Gastrocnemius medialis (tissue), 4 donors: ENCODE measurements at regions not wholly inside any gene's neighbourhood (a gene's known extent, or its start where the extent isn't known, plus 50 kb on each side); places are given as distances from the start of the nearest gene placed in this dataset.
"Not testable (repeated sequence)": the region's sequence is repeated elsewhere in the genome, so short reads cannot be mapped to it uniquely, and the experiment has no call there.

Experiments
- ATAC-seq, 2 donors: fragments of 150-250 bp; one replicate each; pipeline ENCODE4 v1.9.1; 2016
- DNase-seq, 2 donors: peaks; one replicate each; pipeline ENCODE4 v3.0.0-alpha.2; 2019
- H3K27ac ChIP-seq, 4 donors: fragments of 200-600 bp; sonication (generic); 1 replicate in 1 of 4; 2 replicates in 3 of 4; pipeline ENCODE4 v1.5.1; 2016 to 2018; ENCODE audit warnings: mild to moderate bottlenecking in 2 of 4, moderate library complexity in 1 of 4
- H3K27me3 ChIP-seq, 3 donors: fragments of 200-600 bp; sonication (generic) in 2 of 3; 1 replicate in 1 of 3; 2 replicates in 2 of 3; pipeline versions ENCODE4 v1.5.1 to v1.6.0; 2016 to 2019; ENCODE audit warnings: mild to moderate bottlenecking in 1 of 3, moderate library complexity in 1 of 3
- H3K36me3 ChIP-seq, 2 donors: fragments of 200-600 bp; sonication (generic) in 1 of 2; one replicate each; pipeline ENCODE4 v1.5.1; 2017 to 2018
- H3K4me1 ChIP-seq, 2 donors: fragments of 200-600 bp; sonication (generic) in 1 of 2; one replicate each; pipeline ENCODE4 v1.5.1; 2016 to 2017; ENCODE audit warnings: mild to moderate bottlenecking in 2 of 2
- H3K4me3 ChIP-seq, 4 donors: fragments of 200-600 bp; sonication (generic) in 3 of 4; 1 replicate in 1 of 4; 2 replicates in 3 of 4; pipeline ENCODE4 v1.5.1; 2016 to 2019; ENCODE audit warnings: mild to moderate bottlenecking in 2 of 4
- H3K9me3 ChIP-seq, 3 donors: fragments of 200-600 bp; sonication (generic) in 2 of 3; 1 replicate in 1 of 3; 2 replicates in 2 of 3; pipeline ENCODE4 v1.5.1; 2016 to 2019
- POLR2A ChIP-seq, 2 donors: fragments of 450-650 bp; IDR thresholded peaks; one replicate each; pipeline ENCODE4 v1.6.1; 2017; ENCODE audit warnings: antibody characterized with exemption in 2 of 2, mild to moderate bottlenecking in 2 of 2, moderate library complexity in 2 of 2
- in situ Hi-C, 4 donors: fragments of 200-750 bp; cut with MboI; loops; one replicate each; pipeline versions ENCODE4 v1.15.0 to v1.8.0; 2017; ENCODE audit warnings: low sequenced_read_pairs in 4 of 4
- intact Hi-C: fragments of 100-400 bp; cut with DNase I; formaldehyde crosslinking; loops from one replicate; pipeline ENCODE4 v1.15.1; 2023; ENCODE audit warnings: low total_unique reads
- TF ChIP-seq, protein P1 (sequence below), 5 experiments: fragments of 450-650 bp in 3 of 5; fragments of 200-600 bp in 2 of 5; sonication (generic) in 2 of 5; IDR thresholded peaks in 4 of 5; conservative IDR thresholded peaks in 1 of 5; 1 replicate in 4 of 5; 2 replicates in 1 of 5; pipeline ENCODE4 v1.5.1; 2016 to 2019; ENCODE audit warnings: antibody characterized with exemption in 5 of 5, mild to moderate bottlenecking in 3 of 5, moderate library complexity in 3 of 5

- intact Hi-C loops, H3K4me3 ChIP-seq, ATAC-seq, H3K36me3 ChIP-seq, in situ Hi-C loops, H3K27ac ChIP-seq, DNase-seq, H3K27me3 ChIP-seq, H3K9me3 ChIP-seq, H3K4me1 ChIP-seq: not testable (repeated sequence)
Measured at GRCh38 chr17:68169165-68169821, 78.5 kb upstream of the AMZ2 start.

DNA sequence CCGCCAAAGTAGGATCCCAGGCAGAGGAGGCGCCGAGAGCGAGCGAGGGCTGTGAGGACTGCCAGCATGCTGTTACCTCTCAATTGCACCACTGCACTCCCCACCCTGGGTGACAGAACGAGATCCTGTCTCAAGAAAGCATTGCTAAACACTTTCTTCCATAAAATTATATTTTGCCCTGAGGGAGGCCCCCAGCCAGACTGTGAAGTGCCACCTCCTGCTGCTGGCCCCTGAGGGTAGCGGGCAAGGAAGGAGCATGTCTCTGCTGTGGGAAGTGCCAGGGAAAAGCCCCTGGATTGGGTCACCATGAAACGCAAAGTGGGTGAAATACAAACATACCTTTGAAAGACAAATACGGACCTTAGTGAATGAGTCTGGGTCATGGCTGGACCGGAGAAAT, 78.0 kb upstream of the AMZ2 start:
- H3K36me3 ChIP-seq = no peaks in the 10 kb centered on the region
- H3K27ac ChIP-seq = no peak overlapping the region
- no peaks in the 10 kb centered on the region for H3K9me3 ChIP-seq
- TF ChIP-seq, protein P1, sequence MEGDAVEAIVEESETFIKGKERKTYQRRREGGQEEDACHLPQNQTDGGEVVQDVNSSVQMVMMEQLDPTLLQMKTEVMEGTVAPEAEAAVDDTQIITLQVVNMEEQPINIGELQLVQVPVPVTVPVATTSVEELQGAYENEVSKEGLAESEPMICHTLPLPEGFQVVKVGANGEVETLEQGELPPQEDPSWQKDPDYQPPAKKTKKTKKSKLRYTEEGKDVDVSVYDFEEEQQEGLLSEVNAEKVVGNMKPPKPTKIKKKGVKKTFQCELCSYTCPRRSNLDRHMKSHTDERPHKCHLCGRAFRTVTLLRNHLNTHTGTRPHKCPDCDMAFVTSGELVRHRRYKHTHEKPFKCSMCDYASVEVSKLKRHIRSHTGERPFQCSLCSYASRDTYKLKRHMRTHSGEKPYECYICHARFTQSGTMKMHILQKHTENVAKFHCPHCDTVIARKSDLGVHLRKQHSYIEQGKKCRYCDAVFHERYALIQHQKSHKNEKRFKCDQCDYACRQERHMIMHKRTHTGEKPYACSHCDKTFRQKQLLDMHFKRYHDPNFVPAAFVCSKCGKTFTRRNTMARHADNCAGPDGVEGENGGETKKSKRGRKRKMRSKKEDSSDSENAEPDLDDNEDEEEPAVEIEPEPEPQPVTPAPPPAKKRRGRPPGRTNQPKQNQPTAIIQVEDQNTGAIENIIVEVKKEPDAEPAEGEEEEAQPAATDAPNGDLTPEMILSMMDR (IDR thresholded peaks at IDR 0.05 in 4 of 5, conservative IDR thresholded peaks at IDR 0.05 in 1 of 5) = no peak
- TF ChIP-seq POLR2A (IDR thresholded peaks at IDR 0.05) = no peak
- in situ Hi-C loops (loop anchor here (5.0 to 10.0 kb wide), 2 partner anchors 295 to 297 kb away; no protein-coding TSS in a partner anchor), intact Hi-C loops (no loop called here)
- no peaks in the 10 kb centered on the region for H3K4me1 ChIP-seq
- DNase-seq (no peak), ATAC-seq (no peak)
- no peak overlapping the region for H3K4me3 ChIP-seq
- no peaks in the 10 kb centered on the region for H3K27me3 ChIP-seq

DNA sequence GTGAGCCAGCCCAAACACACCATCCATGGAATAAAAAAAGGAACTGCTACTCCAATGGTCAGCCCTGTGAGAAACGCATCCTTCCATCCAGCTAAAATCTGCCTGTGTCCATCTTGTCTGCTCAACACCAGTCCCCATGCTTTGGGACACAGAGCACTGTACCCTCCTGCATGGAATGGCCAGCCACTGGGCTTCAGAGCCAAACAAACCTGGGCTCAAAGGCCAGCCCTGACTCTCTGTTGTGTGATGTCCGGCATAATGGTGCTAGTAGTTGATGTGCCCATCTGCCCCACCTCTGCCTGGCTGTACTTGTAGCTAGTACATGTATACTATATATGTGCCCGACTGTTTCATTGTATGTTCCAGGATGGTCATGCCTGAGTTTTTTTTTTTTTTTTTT, 77.6 kb upstream of the AMZ2 start:
- TF ChIP-seq POLR2A (IDR thresholded peaks at IDR 0.05) = no peak
- TF ChIP-seq, protein P1 (IDR thresholded peaks at IDR 0.05 in 4 of 5, conservative IDR thresholded peaks at IDR 0.05 in 1 of 5) = no peak
- Histone ChIP-seq H3K27me3 (no peaks in the 10 kb centered on the region), H3K4me1 (no peaks in the 10 kb centered on the region), H3K4me3 (no peak overlapping the region), H3K9me3 (no peaks in the 10 kb centered on the region), H3K36me3 (no peaks in the 10 kb centered on the region), H3K27ac (no peak overlapping the region)
- DNase-seq = no peak
- intact Hi-C loops (no loop called here), in situ Hi-C loops (loop anchor here (5.0 to 10.0 kb wide), 2 partner anchors 295 to 297 kb away; no protein-coding TSS in a partner anchor)
- no peak for ATAC-seq

DNA sequence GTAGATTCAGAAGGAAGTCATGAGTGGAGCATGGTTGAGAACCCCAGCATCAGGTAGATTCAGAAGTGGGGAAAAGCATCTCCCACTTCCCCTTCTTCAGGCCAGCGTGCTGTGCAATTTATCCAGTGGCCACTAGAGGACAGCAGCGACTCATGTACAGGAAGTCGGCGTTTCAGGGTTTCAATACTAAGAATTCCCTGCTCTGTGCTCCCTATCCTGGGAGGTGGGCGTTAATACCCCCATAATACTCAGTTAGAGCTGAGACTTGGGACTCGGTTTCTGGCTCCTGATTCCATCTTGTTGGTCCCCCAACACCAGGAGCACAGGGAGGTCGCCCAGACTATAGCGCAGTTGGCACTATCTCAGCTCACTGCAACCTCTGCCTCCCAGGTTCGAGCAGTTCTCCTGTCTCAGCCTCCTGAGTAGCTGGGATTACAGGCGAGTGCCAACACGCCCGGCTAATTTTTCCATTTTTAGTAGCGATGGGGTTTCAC, 75.3 kb upstream of the AMZ2 start:
- H3K4me3 ChIP-seq = no peak overlapping the region
- no peaks in the 10 kb centered on the region for H3K36me3 ChIP-seq
- H3K9me3 ChIP-seq = no peaks in the 10 kb centered on the region

DNA sequence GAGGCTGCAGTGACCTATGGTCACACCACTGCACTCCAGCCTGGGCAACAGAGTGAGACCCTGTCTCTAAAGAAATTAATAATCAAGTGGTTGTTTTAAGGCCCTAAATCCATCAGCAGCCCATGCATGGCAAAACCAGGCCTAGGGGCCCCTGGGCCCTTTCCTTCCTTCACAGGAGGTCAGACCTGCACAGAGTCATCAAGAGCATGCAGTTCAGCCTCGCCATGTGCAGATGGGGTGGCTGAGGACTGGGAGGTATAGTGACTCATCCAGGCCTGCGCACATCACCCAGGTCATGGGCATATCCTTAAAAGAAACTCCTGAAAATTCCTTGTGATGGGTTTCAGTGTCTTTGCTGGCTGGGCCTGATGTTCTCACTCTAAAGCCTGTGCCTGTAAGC, 72.4 kb upstream of the AMZ2 start:
- ATAC-seq (no peak), DNase-seq (no peak)
- Histone ChIP-seq H3K27me3 (no peaks in the 10 kb centered on the region), H3K4me3 (no peak overlapping the region), H3K27ac (no peak overlapping the region), H3K4me1 (no peaks in the 10 kb centered on the region), H3K9me3 (no peaks in the 10 kb centered on the region), H3K36me3 (no peaks in the 10 kb centered on the region)
- intact Hi-C loops = no loop called here
- in situ Hi-C loops = loop anchor here in 3 of 4 donors (10.0 to 25.0 kb wide), 2 partner anchors 289 to 587 kb away; no protein-coding TSS in a partner anchor
- TF ChIP-seq, protein P1 (IDR thresholded peaks at IDR 0.05 in 4 of 5, conservative IDR thresholded peaks at IDR 0.05 in 1 of 5) = no peak
- TF ChIP-seq POLR2A (IDR thresholded peaks at IDR 0.05) = no peak

More for the DNA sequence above, 75.3 kb upstream of the AMZ2 start:
- peak; percentile 67 to 87 for ATAC-seq
- Histone ChIP-seq H3K4me1 (no peaks in the 10 kb centered on the region), H3K27me3 (no peaks in the 10 kb centered on the region), H3K27ac (no peak overlapping the region)
- TF ChIP-seq POLR2A (IDR thresholded peaks at IDR 0.05) = no peak
- TF ChIP-seq, protein P1 (IDR thresholded peaks at IDR 0.05 in 4 of 5, conservative IDR thresholded peaks at IDR 0.05 in 1 of 5) = peak; percentile 89 to 98 (median 96)
- peak in 1 of 2 donors; percentile 64 for DNase-seq
- in situ Hi-C loops (loop anchor here (5.0 to 10.0 kb wide), 2 partner anchors 292 to 295 kb away; no protein-coding TSS in a partner anchor), intact Hi-C loops (loop anchor here (1.0 kb wide), 2 partner anchors 28 to 294 kb away; no protein-coding TSS in a partner anchor)
